GM18519 (cell line): ENCODE measurements at regions not wholly inside any gene's neighbourhood (a gene's known extent, or its start where the extent isn't known, plus 50 kb on each side); places are given as distances from the start of the nearest gene placed in this dataset.

Experiments
- ATAC-seq: cut with Tn5 transposase; IDR thresholded peaks from one replicate; pipeline ENCODE4 v1.9.1; 2021; ENCODE audit warnings: mild to moderate bottlenecking, moderate library complexity; ENCODE audit not compliant: unreplicated experiment, low FRiP score

DNA sequence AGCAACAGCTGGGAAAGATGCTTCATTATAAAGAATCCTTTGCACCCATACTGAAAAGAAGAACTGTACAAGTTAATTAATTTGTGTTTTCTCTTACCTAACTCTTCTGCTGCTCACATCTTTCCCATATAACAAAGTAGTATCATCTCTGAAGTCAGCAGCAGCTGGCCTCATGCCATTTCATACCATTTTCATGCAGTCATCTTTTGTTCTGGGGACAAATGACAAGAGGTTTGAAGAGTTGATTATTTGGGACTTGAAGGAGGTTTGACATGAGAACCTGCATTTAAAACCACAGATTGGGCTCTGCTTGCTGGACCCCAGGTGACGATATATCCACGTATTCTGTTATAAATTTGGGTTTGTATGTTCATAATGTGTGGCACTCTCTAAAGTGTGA is 430.3 kb downstream of the SPRY1 start:
- no peak for ATAC-seq

DNA sequence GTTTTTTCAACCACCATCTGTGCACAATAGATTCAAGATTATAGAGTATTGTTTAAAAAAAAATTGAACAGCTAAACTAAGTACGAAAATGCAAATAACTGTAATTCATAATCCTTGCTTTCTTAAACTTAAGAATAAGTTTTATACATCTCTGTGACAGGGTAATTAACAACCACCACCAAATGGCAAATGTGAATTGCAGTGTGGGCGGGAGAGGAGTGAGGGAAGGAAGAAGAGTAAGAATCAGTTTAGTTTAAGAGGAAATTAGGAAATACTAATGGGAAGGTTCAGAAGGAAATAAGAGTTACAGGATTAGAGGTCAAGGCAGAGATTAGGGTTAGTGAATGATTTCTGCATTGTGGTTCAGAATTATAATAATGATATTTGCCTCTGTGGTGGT is 430.9 kb downstream of the SPRY1 start:
- no peak for ATAC-seq

DNA sequence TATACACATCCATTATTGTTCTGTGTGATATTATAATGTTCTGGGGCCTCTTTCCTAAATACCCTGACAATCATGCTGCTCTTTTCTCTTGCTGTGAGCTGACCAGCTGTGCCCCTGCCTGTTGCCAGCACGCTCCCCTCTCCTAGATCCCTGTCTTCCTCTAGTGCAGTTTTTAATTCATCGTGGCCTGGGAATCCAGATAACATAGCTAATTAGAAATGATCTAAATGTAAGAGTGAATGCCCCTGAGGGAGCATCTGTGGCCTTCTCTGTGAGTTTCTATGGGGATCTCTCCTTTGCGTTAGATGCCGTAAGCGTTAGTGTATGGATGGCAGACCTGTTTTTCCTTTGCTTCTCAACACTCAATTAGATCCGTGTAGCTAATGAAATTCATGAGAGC is 434.3 kb downstream of the SPRY1 start:
- ATAC-seq = no peak

DNA sequence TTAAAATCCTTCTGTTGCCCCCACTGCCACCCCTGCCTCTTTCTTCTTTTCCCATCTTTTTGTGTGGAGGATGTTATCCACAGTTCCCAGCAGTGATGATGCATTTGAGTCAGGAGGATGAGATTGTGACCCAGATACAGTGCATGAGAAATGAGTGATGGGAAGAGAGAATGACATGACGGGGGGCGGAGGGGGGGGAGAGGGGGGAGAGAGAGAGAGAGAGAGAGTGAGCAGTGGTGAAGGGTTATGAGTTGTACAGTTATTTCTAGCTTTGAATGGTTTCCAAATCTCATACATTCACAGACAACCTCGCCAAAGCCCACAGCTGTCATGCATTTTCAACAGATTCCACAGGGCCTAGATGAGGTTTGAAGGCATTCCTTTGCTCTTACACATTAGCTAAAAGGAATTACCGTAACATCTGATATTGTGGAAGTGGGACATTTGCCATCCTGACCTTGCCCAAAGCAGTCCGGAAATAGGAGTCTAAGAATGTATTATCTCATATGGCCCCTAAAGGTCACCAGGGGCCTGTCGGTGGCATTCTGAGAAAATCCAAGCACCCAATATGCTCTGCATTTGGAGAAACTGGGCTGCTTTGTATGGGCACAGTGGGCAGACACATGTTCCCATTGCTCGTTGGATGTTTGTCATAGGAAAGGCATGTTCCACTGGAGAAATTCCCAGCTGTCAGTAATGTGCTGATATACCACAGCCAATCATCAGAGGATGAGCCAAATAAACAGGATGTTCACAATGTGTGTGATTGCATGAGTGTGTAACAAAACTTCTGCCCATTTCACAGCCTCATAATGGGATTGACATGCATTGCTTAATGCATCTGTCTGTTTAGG is 435.8 kb downstream of the SPRY1 start:
- no peak for ATAC-seq

DNA sequence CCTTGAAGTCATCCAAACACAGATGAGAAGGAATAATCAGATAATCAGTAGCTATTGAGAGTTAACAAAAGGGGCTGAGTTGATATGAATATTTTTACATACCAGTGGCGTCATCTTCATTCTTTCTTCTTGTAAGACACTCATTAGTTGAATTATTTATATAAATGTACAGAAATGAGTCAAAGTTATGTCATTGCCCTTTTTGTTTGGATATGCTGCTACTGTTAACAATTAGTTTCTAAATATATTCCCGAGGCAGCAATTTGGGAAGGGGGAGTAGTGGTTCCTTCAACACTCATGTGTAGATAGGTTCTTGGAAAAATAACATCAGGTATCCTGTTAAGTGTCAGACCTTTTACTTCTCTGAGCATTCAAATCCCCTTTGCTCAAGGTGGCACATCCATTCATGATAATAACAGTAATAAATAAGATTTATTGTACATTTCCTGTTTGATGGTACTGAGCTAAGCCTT is 436.6 kb downstream of the SPRY1 start:
- no peak for ATAC-seq

DNA sequence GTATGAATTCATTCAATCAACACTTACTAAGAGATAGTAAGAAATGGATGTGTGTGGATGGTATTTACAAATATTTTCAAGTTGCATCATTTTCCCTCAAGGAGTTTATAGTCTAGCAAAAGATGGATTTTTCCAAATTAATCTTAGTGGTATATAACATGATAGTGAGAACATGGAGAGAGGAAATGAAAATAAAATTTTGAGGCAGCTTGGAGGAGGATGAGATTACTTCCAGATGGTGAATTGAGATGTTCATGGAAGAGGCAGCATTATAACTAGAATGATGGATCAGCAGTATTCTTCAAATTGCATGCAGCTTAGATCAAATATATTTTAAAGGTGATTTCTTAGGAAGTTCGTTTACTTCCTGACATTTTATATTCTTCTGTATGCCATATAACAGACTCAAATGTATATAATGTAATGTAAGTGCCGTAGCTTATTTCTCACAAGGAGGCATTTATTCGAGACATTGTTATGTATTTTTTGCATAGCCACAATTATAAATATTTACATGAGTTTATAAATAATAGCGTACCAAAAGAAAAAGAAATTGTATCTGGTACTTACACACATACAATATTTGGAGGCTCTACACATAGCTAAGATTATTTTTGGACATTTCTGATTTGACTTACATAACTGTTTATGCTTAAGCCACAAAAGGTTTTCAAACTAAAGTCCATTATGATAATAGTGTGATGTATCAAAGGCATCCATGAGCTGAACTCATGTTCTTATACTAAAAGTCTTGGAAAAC is 439.4 kb downstream of the SPRY1 start:
- no peak for ATAC-seq

DNA sequence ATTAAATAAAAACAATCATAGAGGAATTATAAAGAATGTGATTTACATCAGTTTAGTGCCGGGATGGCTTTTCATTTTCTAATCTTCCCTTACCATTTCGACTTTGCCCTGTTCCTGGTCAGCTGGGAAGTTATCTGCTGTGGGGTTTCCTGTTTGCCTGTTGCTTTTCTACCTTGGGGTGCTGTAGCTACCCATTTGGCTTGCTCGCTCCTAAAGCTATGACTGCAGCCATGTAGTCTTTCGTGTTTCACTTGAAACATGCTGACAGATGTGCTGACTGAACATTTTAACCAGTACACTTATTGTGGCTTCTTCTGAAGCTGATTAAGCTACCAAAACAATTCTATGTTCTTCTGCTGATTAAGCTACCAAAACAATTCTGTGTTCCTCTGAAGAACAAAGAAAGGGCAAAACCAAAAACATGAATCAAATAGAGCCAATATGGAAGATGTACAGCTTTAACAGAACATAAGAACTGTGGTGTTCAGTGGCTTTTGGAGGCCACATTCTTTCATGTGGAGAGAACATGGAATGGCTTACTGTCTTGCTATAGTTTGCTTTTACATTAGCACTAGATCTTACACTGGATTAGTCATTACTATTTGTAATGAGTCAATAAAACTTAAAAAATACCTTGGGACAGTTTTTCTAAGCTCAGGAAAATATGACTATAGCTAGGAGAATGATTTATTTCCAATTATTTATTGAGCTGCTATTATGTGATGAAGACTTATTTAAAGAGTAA is 440.4 kb downstream of the SPRY1 start:
- ATAC-seq = no peak

DNA sequence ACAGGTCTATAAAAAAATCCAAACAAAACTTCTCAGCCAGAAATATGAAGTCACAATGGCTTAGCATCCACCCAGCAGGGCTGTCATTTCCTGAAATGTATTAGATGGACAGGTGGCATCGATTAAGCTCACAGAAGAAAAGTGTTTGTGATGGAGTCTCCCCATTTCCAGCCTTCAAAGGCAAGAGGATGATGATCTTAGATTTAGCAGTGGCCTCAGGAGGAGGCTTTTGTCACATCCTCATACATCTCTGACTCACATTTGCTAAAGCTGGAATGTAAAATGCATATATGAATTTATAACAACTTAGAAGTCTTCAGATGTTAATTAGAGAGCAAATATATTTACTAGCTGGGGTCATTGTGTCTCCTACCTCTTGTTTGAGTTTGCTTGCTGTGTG is 441.9 kb downstream of the SPRY1 start:
- no peak for ATAC-seq

DNA sequence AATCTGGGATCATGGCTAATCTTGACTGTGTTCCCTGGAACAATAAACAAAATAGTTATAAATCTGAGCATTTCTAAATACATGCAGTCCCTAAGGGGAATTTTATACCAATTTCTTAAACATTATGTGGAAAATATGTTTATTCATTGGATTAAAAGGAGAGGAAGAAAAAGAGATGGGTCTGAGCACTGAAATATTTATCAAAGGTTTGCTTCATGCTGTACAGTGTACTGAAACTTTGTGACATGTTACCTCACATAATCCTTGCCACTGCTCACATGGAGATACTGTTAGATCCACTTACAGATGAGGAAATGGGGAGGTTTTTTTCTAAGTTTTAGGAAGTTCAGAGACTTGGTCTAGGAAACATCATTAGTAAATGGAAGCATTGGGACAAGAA is 443.6 kb downstream of the SPRY1 start:
- no peak for ATAC-seq

DNA sequence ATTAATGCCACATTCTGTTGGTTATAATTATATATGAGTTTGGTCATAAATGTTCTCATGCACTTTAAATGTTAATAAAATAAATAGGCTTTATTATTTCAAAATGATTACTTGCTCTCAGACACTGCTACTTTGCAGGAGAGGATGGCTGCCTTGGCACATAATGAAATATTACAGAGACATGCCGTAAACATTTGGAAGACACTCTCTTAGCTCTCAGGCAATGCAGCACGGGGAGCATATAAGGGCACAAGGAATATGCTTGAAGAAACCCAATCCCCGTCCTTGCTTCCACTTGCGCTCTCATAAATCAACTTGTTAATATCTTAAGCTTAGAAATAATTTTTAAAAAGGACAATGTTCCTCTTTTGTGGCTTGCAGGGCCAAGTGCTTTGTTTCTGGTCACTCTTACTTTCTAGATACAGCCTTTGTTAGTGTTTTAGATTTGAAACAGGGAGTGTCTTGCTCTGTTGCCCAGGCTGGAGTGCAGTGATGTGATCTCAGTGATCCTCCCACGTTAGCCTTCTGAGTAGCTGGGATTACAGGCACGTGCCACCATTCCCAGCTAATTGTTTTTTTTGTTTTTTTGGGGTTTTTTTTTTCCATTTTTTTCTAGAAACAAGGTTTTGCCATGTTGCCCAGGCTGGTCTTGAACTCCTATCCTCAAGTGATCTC is 445.0 kb downstream of the SPRY1 start:
- no peak for ATAC-seq

DNA sequence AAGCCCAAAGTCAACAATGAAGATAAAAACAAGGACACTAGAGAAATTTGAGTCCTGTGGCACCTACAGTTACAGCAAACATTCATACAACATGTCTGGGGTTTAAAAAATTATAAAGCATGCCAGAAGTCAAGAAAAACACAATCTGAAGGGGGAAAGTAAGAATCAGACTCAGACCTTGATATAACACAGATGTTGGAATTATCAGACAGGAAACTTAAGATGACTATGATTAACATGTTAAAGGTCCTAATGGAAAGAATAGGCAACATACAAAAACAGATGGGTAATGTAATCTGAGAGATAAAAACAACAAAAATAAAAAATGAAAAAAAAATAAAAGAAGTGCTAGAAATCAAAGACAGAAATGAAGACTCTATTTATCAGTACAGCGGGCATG is 446.5 kb downstream of the SPRY1 start:
- ATAC-seq = no peak

DNA sequence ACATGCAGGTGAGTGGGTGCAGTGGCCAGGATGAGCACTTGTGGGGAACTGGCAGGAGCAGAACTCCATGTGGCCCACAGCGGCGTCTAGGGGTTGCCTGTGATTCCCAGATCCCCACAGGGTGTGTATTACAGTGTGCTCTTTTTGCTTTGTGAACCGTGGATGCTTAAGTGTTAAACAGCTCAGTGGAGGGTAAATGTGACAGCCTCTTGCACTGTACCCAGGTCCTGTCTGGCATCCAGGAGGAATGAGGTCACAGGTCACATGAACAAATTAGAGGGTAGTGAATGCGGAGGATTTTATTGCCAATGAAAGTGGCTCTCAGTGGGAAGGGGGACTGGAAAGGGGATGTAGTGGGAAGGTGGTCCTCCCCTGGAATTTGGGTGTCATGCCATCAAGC is 447.8 kb downstream of the SPRY1 start:
- ATAC-seq = no peak

DNA sequence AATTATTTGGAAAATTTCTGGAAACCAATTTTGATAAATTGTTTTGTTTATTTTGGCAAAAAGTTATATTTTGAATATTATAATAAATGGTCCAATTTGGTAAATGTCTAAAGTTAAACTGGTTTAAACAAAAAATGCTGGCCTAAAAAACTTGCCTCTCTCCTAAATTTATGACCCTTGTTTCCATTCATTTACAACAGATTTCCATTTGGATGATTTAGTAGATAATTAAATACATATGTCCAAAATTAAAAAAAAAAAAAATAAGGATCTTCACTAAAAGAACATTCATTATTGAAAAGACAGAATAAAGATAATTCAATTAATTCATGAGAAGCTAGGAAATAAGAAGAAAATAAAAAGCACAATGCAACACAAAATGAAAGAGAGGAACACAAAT is 449.5 kb downstream of the SPRY1 start:
- ATAC-seq = no peak

DNA sequence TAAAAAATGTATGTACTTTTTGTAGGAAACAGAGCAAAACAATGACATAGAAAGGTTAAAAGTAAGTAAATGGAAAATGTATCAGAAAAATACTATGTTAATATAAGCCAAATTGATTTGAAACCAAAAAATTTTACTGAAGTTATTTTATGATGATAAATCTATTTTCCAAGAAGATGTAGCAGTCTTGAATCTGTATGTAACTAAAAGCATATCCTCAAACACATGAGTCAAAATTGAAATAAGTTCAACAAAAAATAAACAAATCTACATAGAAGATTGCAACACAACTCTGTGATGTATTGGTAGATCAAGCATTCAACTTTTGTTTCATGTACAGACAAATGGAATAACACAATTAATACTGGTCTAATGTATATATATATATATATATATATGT is 450.0 kb downstream of the SPRY1 start:
- ATAC-seq = no peak

DNA sequence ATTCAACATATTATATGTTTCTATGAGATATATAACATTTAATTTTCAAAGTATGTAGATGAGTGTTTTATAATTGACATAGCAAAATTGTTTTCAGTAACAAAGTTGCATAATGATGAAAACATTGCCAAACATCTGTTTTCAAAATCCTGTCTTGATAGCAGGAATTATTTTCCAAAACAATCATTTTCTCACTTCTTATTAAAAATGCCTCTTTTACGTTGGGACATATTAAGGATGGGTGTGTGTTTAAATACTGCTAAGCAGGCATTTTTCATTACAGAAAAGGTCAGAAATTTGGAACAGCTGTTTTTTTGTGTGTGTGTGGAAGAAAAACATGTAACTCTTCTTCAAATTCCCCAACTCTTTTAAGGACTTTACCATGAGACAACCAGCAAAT is 452.0 kb downstream of the SPRY1 start:
- ATAC-seq = no peak

DNA sequence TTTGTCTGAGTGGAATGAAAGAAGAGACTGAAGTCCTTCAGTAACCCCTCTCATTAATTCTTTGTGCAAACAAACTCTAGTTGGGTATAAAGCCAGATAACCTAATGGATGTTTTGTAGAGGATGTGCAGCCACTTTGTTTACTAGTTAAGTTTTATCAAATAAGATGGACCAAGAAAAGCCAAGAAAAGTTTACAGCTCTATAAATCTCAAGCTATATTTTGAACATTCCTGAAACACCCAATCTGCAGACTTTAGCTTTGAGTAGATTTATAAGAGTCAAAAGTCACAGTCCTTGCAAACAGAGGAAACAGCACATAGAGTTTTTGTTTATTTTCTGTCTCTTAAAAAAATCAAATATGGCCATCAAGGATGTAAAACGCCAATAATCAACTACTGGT is 452.9 kb downstream of the SPRY1 start:
- no peak for ATAC-seq

DNA sequence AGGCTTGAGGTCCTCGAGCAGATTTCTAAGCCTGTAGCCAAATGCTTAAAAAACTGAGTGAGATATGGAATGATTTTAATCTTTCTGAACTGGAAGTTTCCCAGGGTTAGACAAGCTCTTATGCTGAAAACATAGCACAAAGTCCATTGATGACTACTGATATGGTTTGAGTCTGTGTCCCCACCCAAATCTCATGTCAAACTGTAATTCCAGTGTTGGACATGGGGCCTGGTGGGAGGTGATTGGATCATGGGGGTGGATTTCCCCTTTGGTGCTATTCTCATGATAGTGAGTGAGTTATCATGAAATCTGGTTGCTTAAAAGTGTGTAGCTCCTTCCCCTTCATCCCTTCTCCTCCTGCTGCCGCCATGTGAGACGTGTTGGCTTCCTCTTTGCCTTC is 454.9 kb downstream of the SPRY1 start:
- no peak for ATAC-seq

DNA sequence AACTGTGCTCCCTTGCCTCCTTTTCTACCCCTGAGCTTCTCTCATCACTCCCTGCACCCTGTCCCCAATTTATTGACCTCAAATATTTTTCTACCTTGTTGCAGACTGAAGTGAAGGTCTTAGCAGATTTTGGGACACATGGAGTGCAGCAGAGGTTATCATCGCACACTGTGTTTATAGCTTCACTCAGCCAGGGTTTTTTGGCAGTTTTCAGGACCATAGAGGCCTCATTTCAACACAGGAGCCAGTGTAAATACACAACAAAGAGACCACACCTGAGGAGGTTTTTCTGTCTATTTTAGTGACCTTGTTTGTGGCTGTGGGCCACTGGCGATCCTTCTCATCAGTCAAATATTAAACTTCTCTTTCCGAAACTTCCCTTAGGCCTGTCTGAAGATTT is 457.1 kb downstream of the SPRY1 start:
- ATAC-seq = no peak

DNA sequence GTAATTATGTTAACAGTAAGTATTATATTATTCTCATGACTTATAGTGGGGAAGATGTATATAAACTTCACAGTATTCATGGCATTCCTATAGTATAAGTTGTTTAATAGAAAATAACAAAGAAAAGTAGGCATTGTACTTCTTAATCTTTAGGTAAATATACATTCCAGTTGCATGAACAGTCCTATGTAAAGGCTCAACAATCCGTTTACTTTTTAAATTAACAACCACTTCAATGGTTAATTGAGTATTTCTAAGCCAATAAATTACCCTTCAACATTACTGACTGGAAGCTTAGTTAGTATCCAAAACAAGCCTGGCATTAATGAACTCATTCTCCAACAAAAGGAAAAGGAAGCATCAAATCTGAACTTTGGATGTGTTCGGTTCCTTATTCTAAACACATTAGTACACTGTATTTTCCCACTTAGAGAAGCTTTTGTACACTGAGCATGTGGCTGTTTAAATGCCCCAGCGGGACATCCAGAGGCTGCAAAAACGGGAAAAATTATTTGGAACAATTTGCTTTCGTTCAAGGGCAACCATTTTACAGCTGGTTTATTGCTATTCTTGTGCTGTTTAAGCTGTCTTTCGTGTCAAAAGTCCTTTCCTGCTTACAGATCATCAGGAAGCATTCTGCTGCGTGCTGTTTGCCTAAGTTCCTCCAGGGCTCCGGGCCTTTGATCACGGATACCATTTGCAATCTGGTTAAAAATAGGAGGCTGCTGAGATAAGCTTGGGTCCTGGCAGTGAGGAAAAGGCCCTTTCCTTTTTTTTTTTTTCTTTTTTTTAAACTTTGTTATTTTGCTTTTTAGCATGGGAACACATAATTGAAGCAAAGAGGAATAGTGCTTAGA is 460.3 kb downstream of the SPRY1 start:
- no peak for ATAC-seq

DNA sequence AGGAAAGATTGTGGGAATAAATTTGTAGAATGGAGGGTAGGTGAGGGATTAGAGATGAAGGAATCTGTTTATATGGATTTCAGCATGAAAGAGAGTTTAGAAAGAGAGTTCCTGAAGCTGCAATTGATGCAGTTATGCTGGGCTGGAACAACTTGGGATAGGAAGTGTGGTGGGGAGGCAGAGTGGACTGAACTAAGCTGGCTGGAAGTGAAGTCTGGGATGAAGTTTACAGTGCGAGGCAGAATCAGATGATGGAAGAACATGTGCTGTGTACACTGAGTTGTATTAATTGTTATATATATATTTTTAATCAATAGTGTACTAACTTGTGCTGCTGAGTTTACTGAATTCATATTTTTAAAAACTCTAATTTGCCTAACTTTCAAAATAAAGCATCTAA is 461.9 kb downstream of the SPRY1 start:
- no peak for ATAC-seq
